GM12874 (cell line): ENCODE measurements at regions not wholly inside any gene's neighbourhood (a gene's known extent, or its start where the extent isn't known, plus 50 kb on each side); places are given as distances from the start of the nearest gene placed in this dataset.

Source experiments
- CTCF ChIP-seq: IDR thresholded peaks from 2 replicates; pipeline ENCODE4 v1.5.1; 2011; ENCODE audit warnings: low read depth, mild to moderate bottlenecking, control low read depth, low read length, moderate library complexity; ENCODE audit not compliant: insufficient read depth

- TF ChIP-seq CTCF, result no peak
These were observed 227.5 kb upstream of the ZFHX3 start for GRCh38 chr16:73275448-73275847.

- no peak for TF ChIP-seq CTCF
These were observed 227.1 kb upstream of the ZFHX3 start for GRCh38 chr16:73275024-73275423.

GRCh38 chr16:73274140-73274539, 226.2 kb upstream of the ZFHX3 start:
- no peak for TF ChIP-seq CTCF

GRCh38 chr16:73268366-73268993, 220.6 kb upstream of the ZFHX3 start:
- no peak for TF ChIP-seq CTCF

- TF ChIP-seq CTCF, result no peak
These were observed 218.0 kb upstream of the ZFHX3 start for GRCh38 chr16:73265935-73266334.

GRCh38 chr16:73265124-73265837, 217.4 kb upstream of the ZFHX3 start:
- TF ChIP-seq CTCF, result no peak

GRCh38 chr16:73262931-73263330, 215.0 kb upstream of the ZFHX3 start:
- no peak for TF ChIP-seq CTCF
